HG02610 (cell line): ENCODE measurements at regions not wholly inside any gene's neighbourhood (a gene's known extent, or its start where the extent isn't known, plus 50 kb on each side); places are given as distances from the start of the nearest gene placed in this dataset.
"Not testable (repeated sequence)": the region's sequence is repeated elsewhere in the genome, so short reads cannot be mapped to it uniquely, and the experiment has no call there.

Source experiments
- ATAC-seq: cut with Tn5 transposase; IDR thresholded peaks from one replicate; pipeline ENCODE4 v1.9.1; 2021; ENCODE audit warnings: mild to moderate bottlenecking, moderate library complexity; ENCODE audit not compliant: unreplicated experiment

DNA sequence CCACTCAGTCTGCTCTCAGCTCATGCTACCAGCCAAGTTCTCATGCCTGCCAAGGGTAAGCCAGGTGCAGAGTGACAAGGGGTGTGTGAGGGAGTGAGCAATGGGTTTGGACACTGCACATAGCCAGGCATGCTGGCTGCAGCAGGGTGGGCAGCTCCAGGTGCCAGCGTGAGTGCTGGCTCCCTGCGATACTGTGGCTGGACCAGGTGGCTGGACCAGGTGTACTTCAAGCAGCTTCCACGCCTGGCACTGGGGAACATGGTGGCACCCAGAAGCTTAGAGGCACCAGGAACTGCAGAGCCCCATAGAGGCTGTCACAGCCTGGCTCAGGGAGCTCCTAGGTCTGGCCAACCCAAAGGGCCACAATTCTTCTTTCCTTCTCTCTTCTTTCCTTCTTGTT lies 234.9 kb upstream of the GIMD1 start:
- ATAC-seq = no peak

GRCh38 chr4:106602711-106603110 lies 234.1 kb upstream of the GIMD1 start:
- no peak for ATAC-seq

- no peak for ATAC-seq
These were observed 232.9 kb upstream of the GIMD1 start for GRCh38 chr4:106601519-106601918.

DNA sequence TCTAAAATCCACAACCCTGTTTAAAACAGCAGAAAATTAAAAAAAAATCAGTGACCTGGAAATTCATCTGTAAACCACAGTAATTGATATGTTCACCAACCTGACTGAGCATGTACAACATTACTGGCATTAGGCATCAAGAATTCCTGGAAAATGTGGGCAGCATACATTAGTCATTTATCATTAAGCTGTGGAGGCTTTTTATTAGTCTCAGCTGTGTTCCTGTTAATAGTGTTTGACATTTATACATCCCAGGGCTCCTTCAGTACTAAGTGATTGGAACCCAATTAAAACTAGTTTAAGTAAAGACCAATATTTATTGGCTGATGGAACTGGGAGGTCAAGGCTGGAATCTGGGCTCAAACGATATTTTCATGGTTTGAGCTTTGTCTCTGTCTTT lies 227.3 kb upstream of the GIMD1 start:
- no peak for ATAC-seq

- no peak for ATAC-seq
These were observed 225.8 kb upstream of the GIMD1 start for GRCh38 chr4:106594291-106594952.

- ATAC-seq = no peak
These were observed 220.3 kb upstream of the GIMD1 start for GRCh38 chr4:106588891-106589290.

DNA sequence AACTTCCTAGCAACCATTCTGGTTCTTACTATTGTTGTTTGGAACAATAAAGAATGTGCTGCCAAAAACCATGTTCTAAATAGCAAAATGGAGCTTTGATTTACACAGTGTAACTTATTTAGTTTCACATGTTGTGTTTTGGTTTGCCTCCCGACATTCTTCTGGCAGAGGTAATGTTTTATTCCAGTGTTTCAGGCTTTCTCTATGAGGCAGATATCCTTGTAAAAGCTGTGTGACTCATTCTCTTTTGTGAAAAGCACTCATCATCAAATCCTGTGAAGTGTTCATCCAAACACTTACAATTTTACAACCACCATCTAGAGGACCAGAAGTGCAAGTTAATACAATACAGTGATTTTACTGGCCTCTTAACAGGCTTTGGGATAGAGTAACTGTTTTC lies 219.0 kb upstream of the GIMD1 start:
- ATAC-seq = no peak

DNA sequence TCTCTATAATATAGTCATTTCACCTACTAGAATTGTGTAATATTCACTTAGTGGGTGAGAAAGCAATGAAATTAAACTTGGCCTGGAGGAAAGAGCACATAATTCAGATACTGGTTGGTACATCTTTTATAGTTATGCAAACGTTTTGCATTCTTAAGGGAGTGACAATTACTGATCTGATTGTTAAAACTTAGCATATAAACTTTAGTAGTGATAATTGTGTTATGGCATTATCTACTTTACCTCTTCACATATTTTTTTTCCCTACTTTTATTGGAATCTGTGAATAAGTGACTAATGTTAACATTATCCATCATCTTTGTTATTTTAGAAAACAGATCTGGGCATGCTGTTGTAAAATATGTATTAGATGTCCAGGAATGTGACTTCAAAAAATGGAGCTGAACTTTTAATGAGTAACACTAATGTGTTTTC lies 217.4 kb upstream of the GIMD1 start:
- ATAC-seq = no peak

GRCh38 chr4:106584337-106584989 lies 215.9 kb upstream of the GIMD1 start:
- ATAC-seq = no peak

GRCh38 chr4:106583567-106583966 lies 215.0 kb upstream of the GIMD1 start:
- no peak for ATAC-seq

GRCh38 chr4:106583108-106583507 lies 214.5 kb upstream of the GIMD1 start:
- ATAC-seq = no peak

DNA sequence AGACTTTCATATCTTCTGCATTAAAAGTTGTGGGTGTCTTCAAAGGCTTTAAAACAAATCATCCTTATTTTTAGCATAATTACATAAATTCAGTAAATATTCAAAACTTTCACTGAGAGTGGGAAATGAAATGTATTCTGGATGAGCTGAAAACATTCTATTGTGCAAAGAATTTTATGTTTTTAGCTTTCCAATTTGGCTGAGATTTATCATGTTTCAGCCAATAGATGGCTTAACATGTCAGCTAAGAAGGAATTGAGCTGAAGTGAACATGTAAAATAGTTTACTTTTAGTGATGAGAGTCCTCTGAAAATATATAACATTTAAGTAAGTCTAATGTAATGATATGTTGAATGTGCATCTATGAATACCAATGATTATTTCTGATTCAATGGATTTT lies 213.5 kb upstream of the GIMD1 start:
- ATAC-seq = no peak

DNA sequence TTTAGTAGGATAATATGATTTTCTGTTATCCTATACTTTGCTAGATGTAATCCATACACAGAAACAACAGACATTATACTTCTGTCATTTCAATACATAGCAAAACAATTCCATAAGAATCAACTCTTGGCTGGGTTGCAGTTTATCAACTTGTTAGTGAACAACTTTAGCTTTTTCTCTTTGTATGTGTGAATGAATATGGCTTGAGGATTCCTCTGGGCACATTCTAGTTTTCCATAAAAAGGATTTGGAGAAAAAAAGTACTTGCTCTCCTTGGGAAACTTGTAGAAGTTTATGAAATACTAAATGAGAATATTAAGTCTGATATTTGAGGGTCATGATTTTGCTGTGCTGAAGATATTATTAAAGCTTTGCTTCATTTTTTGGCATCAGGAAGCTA lies 210.7 kb upstream of the GIMD1 start:
- ATAC-seq = no peak

GRCh38 chr4:106569146-106570031 lies 200.8 kb upstream of the GIMD1 start:
- no peak for ATAC-seq

DNA sequence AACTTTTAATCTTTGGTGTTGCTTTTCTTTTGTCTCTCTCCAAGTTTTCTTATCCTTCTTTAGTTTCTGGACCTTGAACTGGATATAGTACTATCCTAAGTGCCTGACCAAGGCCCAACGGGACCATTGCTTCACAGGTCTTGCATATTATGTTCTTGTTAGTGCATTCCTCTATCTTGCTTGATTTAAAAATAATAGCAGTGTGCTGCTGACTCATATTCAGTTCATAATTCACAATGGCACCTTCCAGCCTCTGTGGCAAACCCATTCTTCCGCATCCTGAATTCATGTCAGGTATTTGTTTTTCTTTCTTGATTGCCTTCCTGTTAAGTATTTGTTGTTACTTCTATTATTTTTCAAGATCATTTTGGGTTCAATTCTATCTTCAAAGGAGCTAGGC lies 197.1 kb upstream of the GIMD1 start:
- no peak for ATAC-seq

DNA sequence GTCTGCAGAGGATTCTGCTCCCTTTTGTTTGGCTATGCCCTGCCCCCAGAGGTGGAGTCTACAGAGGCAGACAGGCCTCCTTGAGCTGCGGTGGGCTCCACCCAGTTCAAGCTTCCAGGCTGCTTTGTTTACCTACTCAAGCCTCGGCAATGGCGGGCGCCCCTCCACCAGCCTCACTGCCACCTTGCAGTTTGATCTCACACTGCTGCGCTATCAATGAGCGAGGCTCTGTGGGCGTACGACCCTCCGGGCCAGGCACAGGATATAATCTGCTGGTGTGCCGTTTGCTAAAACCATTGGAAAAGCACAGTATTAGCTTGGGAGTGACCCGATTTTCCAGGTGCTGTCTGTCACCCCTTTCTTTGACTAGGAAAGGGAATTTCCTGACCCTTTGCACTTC lies 195.1 kb upstream of the GIMD1 start:
- not testable (repeated sequence) for ATAC-seq

DNA sequence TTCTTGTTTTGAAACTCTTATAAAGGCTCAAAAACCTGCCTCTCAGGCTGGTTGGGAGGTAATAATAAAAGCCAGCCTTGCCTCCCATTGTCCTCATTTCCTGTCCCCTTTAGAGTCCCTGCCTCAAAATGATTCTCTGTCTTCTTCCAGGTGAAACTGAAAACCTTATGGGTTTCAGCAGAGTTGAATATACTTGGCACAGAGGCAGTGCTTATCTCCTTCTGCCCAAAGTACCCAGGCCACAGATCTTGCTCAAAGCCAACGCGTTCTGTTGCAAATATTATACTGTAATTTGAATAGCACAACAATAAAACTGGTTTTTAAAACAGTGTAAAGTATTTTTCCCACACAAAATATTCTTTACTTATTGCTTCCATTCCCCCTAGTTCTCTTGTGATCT lies 183.1 kb upstream of the GIMD1 start:
- ATAC-seq = no peak

GRCh38 chr4:106548446-106549044 lies 180.0 kb upstream of the GIMD1 start:
- ATAC-seq = no peak

DNA sequence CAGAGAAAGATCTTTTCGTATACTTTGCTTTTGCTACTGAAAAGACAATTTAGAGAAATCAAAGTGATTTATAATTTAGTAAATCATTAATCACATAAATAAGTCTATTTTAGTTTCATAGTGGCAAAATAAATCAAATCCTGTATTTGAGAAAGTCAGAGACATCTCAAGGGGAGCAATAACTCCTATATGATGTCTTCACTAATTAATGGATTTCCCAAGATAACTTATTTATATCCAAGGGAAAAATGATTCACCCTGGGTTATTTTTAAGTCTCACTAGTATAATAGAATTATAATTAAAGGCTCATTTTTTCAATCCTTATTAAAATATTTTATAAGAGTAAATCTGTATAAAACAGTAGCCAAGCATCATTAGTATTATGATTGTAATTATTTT lies 177.8 kb upstream of the GIMD1 start:
- ATAC-seq = no peak

DNA sequence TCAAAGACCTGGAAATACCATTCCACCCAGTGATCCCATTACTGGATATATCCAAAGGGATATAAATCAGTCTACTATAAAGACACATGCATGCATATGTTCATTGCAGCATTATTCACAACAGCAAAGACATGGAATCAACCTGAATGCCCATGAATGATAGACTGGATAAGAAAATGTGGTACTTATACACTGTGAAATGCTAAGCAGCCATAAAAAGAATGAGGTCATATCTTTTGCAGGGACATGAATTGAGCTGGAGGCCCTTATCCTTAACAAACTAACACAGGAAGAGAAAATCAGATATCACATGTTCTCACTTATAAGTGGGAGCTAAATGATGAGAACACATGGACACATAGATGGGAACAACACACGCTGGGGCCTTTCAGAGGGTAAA lies 174.0 kb upstream of the GIMD1 start:
- ATAC-seq = not testable (repeated sequence)

DNA sequence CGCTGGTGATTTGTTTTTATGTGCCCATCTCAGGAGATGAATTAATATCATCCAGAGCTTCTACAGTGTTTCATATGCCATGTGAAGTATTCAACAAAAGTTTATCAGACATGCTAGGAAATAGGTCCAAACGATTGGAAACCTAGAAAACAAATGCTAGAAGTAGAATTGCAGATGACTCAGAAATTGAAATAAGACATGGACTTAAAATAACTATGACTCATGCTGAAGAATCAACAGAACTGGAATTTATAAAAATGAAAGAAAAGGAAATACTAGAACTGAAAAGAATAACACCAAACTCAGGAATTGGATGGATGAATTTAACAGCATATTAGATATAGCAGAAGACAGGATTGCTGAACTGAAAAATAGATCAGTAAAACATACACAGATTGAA lies 172.7 kb upstream of the GIMD1 start:
- ATAC-seq = no peak
